Right cardiac atrium (tissue), 5 donors: ENCODE measurements at regions not wholly inside any gene's neighbourhood (a gene's known extent, or its start where the extent isn't known, plus 50 kb on each side); places are given as distances from the start of the nearest gene placed in this dataset.
"Not testable (repeated sequence)": the region's sequence is repeated elsewhere in the genome, so short reads cannot be mapped to it uniquely, and the experiment has no call there.

Experiments
- ATAC-seq, 2 donors: fragments of 200-7000 bp; cut with Tn5 transposase; one replicate each; pipeline versions ENCODE4 v1.8.0 to v1.9.1; 2020; ENCODE audit warnings: moderate library complexity in 2 of 2, mild to moderate bottlenecking in 1 of 2
- DNase-seq, 3 donors: peaks; one replicate each; pipeline ENCODE4 v3.0.0-alpha.2; 2020
- H3K27ac ChIP-seq: one replicate; pipeline ENCODE4 v1.5.1; 2013; ENCODE audit warnings: mild to moderate bottlenecking, low read length, control low read depth, moderate library complexity
- H3K27me3 ChIP-seq: one replicate; pipeline ENCODE4 v1.6.1; 2013; ENCODE audit not compliant: control insufficient read depth, insufficient read depth
- H3K4me1 ChIP-seq: one replicate; pipeline ENCODE4 v1.6.1; 2013; ENCODE audit warnings: low read length; ENCODE audit not compliant: control insufficient read depth, insufficient read depth
- H3K4me3 ChIP-seq: one replicate; pipeline ENCODE4 v1.5.1; 2013; ENCODE audit warnings: low read length, control low read depth
- H3K9me3 ChIP-seq: one replicate; pipeline ENCODE4 v1.6.1; 2013; ENCODE audit warnings: low read length; ENCODE audit not compliant: control insufficient read depth
- WGBS: extraction: QIAGEN DNeasy Blood & Tissue Kit; methylation state at CpG from one replicate; pipeline ENCODE4 v1.1.7; 2013; 5-methylcytosine and 5-hydroxymethylcytosine counted together
- intact Hi-C, 4 donors: fragments of 100-400 bp; cut with DNase I; formaldehyde crosslinking; loops; one replicate each; pipeline versions ENCODE4 v1.11.0 to v1.14.0; 2022 to 2023
- donor health status: healthy with polysubstance abuse.
- donor health status: DM: no; HTN: yes; CAD: no.
- donor health status: DM: no; HTN: no; CAD: no.
- donor health status: DM: no; HTN: yes; CAD: no; lungs with severe emphysema.
- donor health status: DM: yes; HTN: yes; CAD: no.

DNA sequence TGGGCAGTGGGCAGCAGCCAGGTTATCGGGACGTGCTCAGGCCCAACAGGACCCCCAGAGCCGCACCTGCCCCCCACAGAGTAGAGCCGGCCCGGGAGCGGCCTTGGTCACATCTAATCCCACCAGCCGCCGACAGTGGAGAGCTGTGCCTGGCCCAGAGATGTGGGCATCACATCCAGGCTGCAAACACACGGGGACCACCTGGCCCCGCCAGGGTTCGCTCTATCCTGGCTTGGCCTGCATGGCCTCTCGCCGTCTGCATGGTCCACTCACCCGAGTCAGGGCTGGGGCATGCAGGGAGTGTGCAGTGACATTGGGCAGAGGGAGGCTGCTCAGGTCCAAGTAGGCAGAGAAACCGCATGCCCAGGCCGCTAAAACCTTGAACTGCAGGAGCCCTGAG, 144.9 kb downstream of the IGLL1 start:
- 86% methylated on average over 14 of the region's 16 CpGs for WGBS
- H3K4me3 ChIP-seq, DNase-seq, H3K9me3 ChIP-seq, intact Hi-C loops, ATAC-seq, H3K27me3 ChIP-seq, H3K27ac ChIP-seq, H3K4me1 ChIP-seq: not testable (repeated sequence)

- WGBS = 93% methylated on average over 29 of the region's 29 CpGs
Measured at GRCh38 chr22:23434198-23434830, 145.8 kb downstream of the IGLL1 start.

DNA sequence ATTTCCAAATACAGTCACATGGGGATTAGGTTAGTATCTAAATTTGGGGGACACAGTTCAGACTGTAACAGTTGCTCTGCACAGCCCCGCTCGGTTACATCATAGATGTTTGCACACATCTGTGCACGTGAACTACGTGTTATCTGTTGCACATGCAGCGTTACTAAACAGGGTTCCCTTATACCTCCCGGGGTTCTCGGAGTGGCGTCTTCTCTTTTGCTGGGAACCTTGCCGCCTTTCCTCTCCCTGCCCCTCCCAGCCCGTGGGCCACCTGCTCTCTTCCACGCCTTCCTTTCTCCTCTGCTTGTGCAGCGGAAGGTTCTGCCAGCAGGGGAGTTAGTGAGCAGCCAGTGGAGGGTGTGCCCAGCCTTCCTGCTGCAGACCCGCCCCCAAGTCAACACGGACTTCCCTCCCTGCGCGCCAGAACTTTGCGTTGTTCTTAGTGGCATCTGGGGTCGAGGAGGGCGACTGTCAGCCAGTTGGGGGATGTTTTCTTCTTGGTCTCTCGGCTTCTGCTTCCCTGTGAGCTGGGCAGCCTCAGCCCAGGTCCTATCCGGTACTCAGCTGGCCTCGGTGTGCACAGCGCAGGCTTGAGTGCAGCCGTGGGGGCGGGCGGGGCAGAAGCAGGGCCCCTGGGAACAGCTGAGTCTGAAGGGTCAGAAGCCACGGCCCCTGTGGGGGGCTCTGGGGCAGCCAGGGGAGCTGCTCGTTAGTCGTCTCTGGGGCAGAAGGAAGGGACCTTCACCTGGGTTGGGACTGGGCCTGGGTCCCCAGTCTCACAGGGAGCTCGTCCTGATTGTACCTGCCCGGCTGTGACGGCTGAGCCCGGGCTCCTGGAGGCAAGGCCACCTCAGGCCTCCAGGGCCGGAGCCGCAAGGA, 146.7 kb downstream of the IGLL1 start:
- H3K27me3 ChIP-seq, H3K4me1 ChIP-seq, H3K4me3 ChIP-seq, intact Hi-C loops, H3K9me3 ChIP-seq, H3K27ac ChIP-seq: not testable (repeated sequence)
- peak in 2 of 3 donors; percentile 60 to 74 for DNase-seq
- WGBS = 20% methylated on average over 35 of the region's 35 CpGs
- peak; percentile 85 to 91 for ATAC-seq

More at GRCh38 chr22:23434198-23434830, 145.8 kb downstream of the IGLL1 start:
- H3K9me3 ChIP-seq, DNase-seq, intact Hi-C loops, H3K27me3 ChIP-seq, ATAC-seq, H3K4me3 ChIP-seq, H3K27ac ChIP-seq, H3K4me1 ChIP-seq: not testable (repeated sequence)

GRCh38 chr22:23432719-23433118, 147.4 kb downstream of the IGLL1 start:
- DNase-seq, intact Hi-C loops, H3K27ac ChIP-seq, H3K9me3 ChIP-seq, H3K4me3 ChIP-seq, H3K4me1 ChIP-seq, ATAC-seq, H3K27me3 ChIP-seq: not testable (repeated sequence)
- WGBS = 63% methylated on average over 10 of the region's 10 CpGs

GRCh38 chr22:23431337-23432072, 148.6 kb downstream of the IGLL1 start:
- Histone ChIP-seq H3K27me3 (no peaks in the 10 kb centered on the region), H3K9me3 (no peaks in the 10 kb centered on the region), H3K4me3 (no peak overlapping the region), H3K27ac (no peak overlapping the region), H3K4me1 (no peaks in the 10 kb centered on the region)
- intact Hi-C loops = no loop called here
- peak in 1 of 2 donors; percentile 6 for ATAC-seq
- no peak for DNase-seq
- WGBS = 76% methylated on average over 20 of the region's 20 CpGs

- H3K27me3 ChIP-seq, H3K27ac ChIP-seq, DNase-seq, H3K4me3 ChIP-seq, H3K9me3 ChIP-seq, ATAC-seq, H3K4me1 ChIP-seq, intact Hi-C loops: not testable (repeated sequence)
- WGBS = 90% methylated on average over 5 of the region's 5 CpGs
Measured at GRCh38 chr22:23424551-23425068, 155.5 kb downstream of the IGLL1 start.

DNA sequence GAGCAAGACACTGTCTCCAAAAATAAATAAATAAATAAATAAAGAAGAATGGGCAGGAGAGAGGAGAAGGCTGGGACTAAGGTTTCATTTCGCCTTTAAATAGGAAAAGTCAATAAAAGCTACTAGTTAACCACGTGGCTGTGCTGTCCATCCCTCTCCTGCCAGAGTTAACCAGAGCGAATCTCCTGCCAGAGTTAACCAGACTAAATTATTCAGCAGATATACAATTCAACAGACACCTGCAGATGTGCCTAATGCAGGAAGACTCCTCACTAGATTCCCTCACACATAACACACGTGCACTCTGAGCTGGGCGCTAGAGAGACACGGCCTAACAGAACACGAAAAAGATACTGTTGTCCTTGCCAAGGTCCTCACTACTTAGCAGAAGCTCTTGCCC, 156.1 kb downstream of the IGLL1 start:
- intact Hi-C loops = no loop called here
- no peak for ATAC-seq

GRCh38 chr22:23422281-23422680, 157.8 kb downstream of the IGLL1 start:
- peak in 1 of 2 donors; percentile 50 for ATAC-seq
- H3K9me3 ChIP-seq, H3K4me3 ChIP-seq, intact Hi-C loops, H3K27me3 ChIP-seq, H3K4me1 ChIP-seq, H3K27ac ChIP-seq, DNase-seq: not testable (repeated sequence)
- WGBS = 79% methylated on average over 4 of the region's 4 CpGs

More for the DNA sequence above, 156.1 kb downstream of the IGLL1 start:
- H3K27ac ChIP-seq = no peak overlapping the region
- H3K4me3 ChIP-seq = no peak overlapping the region
- no peaks in the 10 kb centered on the region for H3K27me3 ChIP-seq
- no peaks in the 10 kb centered on the region for H3K9me3 ChIP-seq
- 75% methylated on average over 7 of the region's 7 CpGs for WGBS
- DNase-seq = no peak
- no peaks in the 10 kb centered on the region for H3K4me1 ChIP-seq

GRCh38 chr22:23421300-23421699, 158.8 kb downstream of the IGLL1 start:
- H3K4me1 ChIP-seq, DNase-seq, H3K4me3 ChIP-seq, H3K27ac ChIP-seq, intact Hi-C loops, H3K9me3 ChIP-seq, ATAC-seq, H3K27me3 ChIP-seq: not testable (repeated sequence)
- WGBS = 81% methylated on average over 6 of the region's 6 CpGs

DNA sequence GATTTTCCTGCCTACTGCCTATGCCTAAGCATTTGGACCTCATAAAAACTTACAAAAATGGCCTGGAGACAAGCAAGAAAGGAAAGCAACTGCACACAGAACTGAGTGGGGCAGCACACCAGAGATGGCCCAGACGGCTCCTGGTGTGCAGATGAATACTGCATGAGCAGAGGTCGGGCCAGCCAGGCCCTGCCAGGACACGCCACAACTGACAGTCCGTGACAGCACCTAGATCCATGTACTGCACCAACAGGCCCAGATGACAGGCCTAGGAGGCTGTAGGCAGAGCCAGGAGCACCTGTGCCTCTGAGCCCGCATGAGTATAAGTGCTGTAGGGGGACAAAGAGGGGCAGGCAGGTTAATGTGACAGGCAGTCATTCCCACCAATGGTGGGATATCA, 160.2 kb downstream of the IGLL1 start:
- intact Hi-C loops = no loop called here

DNA sequence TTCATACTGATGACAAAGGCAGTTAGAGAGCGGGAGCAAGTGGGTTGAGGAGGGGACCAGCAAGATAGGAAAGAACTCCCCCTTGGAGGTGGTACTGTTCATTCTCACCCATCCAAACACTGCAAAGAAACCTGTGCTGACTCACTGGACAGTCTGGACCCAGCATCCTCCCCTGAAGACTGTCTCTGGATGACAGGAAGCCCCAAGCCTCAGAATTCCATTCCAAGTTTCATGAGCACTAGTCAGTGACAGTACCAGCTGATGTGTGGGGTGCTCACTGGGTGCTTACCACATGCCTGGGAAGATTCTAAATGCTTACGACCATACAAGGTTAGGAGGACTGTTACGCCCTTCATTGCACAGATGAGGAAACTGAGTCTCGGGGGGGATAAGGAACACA, 160.9 kb downstream of the IGLL1 start:
- Histone ChIP-seq H3K4me1 (no peaks in the 10 kb centered on the region), H3K27me3 (no peaks in the 10 kb centered on the region), H3K27ac (no peak overlapping the region), H3K9me3 (no peaks in the 10 kb centered on the region), H3K4me3 (no peak overlapping the region)
- no peak for DNase-seq
- ATAC-seq = no peak
- intact Hi-C loops = no loop called here
- WGBS = 93% methylated on average over 4 of the region's 4 CpGs

More for the DNA sequence above, 160.2 kb downstream of the IGLL1 start:
- Histone ChIP-seq H3K4me3 (no peak overlapping the region), H3K27me3 (no peaks in the 10 kb centered on the region), H3K9me3 (no peaks in the 10 kb centered on the region), H3K4me1 (no peaks in the 10 kb centered on the region), H3K27ac (no peak overlapping the region)
- DNase-seq (no peak), ATAC-seq (no peak)
- 88% methylated on average over 5 of the region's 5 CpGs for WGBS
